AG10803 (cell line): ENCODE measurements at regions not wholly inside any gene's neighbourhood (a gene's known extent, or its start where the extent isn't known, plus 50 kb on each side); places are given as distances from the start of the nearest gene placed in this dataset.
"Not testable (repeated sequence)": the region's sequence is repeated elsewhere in the genome, so short reads cannot be mapped to it uniquely, and the experiment has no call there.

Source experiments
- DNase-seq: peaks from one replicate; pipeline ENCODE4 v3.0.0; 2010; ENCODE audit warnings: low read depth
- H3K4me3 ChIP-seq: 2 replicates; pipeline ENCODE4 v1.5.1; 2011; ENCODE audit warnings: mild to moderate bottlenecking, low read length, control low read depth
- TF ChIP-seq, protein P1 (sequence below): conservative IDR thresholded peaks from 2 replicates; pipeline ENCODE4 v1.5.1; 2011; ENCODE audit warnings: mild to moderate bottlenecking, low read length, control low read depth, inconsistent platforms

DNA sequence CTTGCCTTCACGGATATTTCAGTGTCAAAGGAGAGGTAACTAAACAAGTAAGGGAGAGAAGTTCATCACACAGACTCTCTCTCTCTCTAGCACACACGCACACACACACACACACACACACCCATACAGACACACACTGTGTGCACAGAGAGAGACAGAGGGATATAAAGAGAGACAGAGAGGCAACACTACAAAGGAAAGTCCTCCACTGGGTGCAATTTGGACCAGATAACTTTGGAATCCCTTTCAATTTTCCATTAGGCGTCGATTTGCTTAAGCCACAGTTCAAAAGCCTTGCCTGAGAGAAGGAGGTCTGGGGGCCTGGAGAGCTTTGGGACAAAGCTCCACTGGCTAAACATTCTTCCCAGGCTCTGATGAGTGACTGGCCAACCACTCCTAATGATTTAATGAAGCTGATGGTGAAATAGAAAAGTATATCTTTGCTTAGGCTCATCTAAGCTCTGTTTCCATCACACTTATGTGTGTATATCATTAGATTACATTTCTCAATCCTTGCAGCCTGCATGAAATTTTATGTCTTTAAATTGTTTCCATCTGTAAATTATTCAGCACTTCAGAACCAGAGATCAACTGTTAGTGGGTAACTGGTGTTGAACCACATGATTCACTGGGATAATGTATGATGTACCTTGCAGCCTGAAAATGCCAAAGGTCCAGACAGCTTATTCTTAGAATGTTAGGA is 180.8 kb downstream of the MAGEB17 start:
- H3K4me3 ChIP-seq: no peak overlapping the region
- peak; percentile 58 for DNase-seq
- TF ChIP-seq, protein P1, sequence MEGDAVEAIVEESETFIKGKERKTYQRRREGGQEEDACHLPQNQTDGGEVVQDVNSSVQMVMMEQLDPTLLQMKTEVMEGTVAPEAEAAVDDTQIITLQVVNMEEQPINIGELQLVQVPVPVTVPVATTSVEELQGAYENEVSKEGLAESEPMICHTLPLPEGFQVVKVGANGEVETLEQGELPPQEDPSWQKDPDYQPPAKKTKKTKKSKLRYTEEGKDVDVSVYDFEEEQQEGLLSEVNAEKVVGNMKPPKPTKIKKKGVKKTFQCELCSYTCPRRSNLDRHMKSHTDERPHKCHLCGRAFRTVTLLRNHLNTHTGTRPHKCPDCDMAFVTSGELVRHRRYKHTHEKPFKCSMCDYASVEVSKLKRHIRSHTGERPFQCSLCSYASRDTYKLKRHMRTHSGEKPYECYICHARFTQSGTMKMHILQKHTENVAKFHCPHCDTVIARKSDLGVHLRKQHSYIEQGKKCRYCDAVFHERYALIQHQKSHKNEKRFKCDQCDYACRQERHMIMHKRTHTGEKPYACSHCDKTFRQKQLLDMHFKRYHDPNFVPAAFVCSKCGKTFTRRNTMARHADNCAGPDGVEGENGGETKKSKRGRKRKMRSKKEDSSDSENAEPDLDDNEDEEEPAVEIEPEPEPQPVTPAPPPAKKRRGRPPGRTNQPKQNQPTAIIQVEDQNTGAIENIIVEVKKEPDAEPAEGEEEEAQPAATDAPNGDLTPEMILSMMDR: no peak

DNA sequence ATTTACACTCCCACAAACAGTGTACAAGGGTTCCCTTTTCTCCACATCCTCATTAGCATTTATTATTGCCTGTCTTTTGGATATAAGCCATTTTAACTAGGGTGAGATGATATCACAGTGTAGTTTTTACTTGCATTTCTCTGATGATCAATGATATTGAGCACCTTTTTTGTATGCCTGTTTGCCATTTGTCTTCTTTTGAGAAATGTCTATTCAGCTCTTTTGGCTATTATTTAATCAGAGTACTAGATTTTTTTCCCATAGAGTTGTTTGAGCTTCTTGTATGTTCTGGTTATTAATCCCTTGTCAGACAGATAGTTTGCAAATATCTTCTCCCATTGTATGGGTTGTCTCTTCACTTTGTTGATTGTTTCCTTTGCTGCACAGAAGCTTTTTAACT is 190.6 kb downstream of the MAGEB17 start:
- TF ChIP-seq, protein P1: no peak
- no peak for DNase-seq
- H3K4me3 ChIP-seq: no peak overlapping the region

DNA sequence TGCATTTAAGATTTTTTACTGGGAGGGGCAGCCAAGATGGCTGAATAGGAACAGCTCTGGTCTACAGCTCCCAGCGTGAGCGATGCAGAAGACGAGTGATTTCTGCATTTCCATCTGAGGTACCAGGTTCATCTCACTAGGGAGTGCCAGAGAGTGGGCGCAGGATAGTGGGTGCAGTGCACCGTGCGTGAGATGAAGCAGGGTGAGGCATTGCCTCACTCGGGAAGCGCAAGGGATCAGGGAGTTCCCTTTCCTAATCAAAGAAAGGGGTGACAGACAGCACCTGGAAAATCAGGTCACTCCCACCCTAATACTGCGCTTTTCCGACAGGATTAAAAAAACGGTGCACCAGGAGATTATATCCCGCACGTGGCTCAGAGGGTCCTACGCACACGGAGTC is 192.8 kb downstream of the MAGEB17 start:
- DNase-seq, H3K4me3 ChIP-seq: not testable (repeated sequence)

DNA sequence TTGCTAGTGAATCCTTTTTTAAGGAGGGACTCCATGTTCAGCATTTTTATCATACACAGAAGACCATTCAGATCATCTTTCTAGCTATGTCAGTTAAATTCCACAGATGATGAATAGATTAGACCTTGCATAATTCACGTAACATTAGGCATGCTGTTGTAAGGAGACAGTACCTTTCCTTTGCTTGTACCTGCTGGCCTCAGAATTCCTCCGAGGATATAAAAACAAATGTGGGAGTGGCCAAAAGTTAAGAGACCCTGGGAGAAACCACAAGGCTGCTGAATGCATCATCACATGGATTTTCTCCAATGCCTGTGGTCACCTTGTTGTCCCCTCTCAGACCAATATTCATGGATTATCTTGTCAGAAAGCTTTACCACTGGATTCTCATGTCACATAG is 201.4 kb downstream of the MAGEB17 start:
- TF ChIP-seq, protein P1: no peak
- no peak for DNase-seq
- no peak overlapping the region for H3K4me3 ChIP-seq

DNA sequence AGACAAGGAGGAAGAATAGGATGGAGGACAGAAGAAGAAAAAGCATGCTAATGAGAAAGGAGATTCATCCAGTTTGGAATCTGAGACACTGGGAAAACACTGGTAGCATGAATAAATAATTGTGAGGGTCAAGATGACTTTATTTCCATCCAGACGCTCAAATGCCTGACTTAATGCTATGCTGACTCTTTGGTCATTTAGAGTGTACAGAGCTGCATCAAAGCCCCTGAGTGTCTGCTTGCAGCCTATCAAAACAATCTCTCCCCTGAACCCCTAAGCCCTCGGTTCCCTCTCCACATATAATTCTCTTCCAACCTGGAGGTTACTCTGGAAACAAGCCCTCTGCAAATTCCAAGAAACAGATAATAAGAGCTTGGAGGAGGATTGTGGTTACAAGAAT is 208.8 kb downstream of the MAGEB17 start:
- no peak for DNase-seq

DNA sequence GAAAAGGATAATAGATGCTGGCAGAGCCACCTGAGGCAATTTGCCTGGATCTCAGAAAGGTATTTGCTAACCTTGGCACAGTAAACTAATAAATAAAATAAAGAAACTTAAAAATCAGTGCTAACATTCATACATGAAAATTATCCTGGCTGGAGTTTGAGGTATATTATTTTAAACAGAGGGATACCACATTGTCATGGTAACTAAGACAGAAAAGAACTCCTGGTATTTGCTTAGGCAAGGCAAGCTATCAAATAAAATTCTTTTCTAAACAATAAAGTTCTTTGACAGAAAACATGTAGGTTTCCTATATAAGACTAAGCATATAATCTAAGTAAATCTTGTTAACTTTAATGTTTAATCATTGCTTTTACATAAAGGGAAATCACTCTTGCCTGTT is 218.8 kb downstream of the MAGEB17 start:
- H3K4me3 ChIP-seq: no peak overlapping the region
- peak; percentile 29 for DNase-seq
- TF ChIP-seq, protein P1: no peak

More for the DNA sequence above, 208.8 kb downstream of the MAGEB17 start:
- TF ChIP-seq, protein P1: no peak
- no peak overlapping the region for H3K4me3 ChIP-seq

DNA sequence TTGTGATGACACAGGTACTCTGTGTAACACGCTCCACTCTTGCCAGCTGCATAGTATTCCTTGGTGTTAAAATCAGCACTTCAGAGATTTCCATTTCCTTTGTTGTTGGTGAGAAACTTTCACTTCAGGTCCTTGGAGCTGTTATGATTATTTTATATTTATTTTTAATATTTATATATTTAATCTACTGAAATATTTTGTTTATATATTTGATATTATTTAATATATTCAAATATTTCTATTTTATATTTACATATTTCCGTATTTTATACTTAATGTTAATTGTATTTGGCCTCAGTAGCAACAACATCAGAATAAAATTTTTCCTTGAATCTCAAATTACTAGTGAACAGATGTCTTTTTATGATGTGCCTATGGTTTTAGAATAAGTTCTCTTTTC is 225.3 kb downstream of the MAGEB17 start:
- DNase-seq: no peak
- TF ChIP-seq, protein P1: no peak
- H3K4me3 ChIP-seq: no peak overlapping the region

DNA sequence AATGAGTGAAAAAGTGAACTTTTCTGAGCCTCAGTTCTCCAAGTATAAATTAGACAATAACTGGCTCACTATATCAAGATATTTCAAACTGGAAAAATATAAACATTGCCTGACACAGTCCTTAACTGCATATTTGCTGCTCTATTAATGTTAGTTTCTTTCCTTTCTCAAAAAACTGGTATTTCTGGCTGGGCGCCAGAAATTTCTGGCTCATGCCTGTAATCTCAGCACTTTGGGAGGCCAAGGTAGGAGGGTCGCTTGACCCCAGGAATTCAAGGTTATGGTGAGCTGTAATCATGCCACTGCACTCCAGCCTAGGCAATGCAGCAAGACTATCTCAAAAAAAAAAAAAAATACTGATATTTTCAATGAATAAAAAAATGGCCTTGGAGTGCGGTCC is 227.0 kb downstream of the MAGEB17 start:
- DNase-seq: no peak
- H3K4me3 ChIP-seq: no peak overlapping the region
- TF ChIP-seq, protein P1: no peak
